Keratinocyte (primary cell): ENCODE measurements at regions not wholly inside any gene's neighbourhood (a gene's known extent, or its start where the extent isn't known, plus 50 kb on each side); places are given as distances from the start of the nearest gene placed in this dataset.

Experiments
- DNase-seq: peaks from one replicate; pipeline ENCODE4 v3.0.0-alpha.2; 2011; ENCODE audit warnings: low read depth, missing footprints, low spot score
- FAIRE-seq: peaks from 2 replicates; lab custom pipeline; 2011; peaks lifted over from hg19 to GRCh38; lab: Jason Lieb, UNC
- H2AFZ ChIP-seq: 2 replicates; pipeline ENCODE4 v1.6.0; 2012; ENCODE audit warnings: low read length, control low read depth, inconsistent platforms; ENCODE audit not compliant: control insufficient read depth
- H3K27ac ChIP-seq: 2 replicates; pipeline ENCODE4 v1.5.1; 2011; ENCODE audit warnings: low read length; ENCODE audit not compliant: control insufficient read depth, insufficient read depth
- H3K27me3 ChIP-seq: 3 replicates; pipeline ENCODE4 v1.6.0; 2011; ENCODE audit warnings: low read length; ENCODE audit not compliant: control insufficient read depth, insufficient read depth; ENCODE audit errors: extremely low read depth
- H3K36me3 ChIP-seq, 2 experiments: 2 replicates in 1 of 2; 3 replicates in 1 of 2; pipeline ENCODE4 v1.5.1; 2011; ENCODE audit warnings: low read length in 2 of 2, mild to moderate bottlenecking in 1 of 2; ENCODE audit not compliant: control insufficient read depth in 2 of 2, insufficient read depth in 2 of 2; ENCODE audit errors: extremely low read depth in 1 of 2
- H3K4me1 ChIP-seq: 3 replicates; pipeline ENCODE4 v1.5.1; 2011; ENCODE audit warnings: low read length; ENCODE audit not compliant: control insufficient read depth, insufficient read depth; ENCODE audit errors: extremely low read depth
- H3K4me2 ChIP-seq: 3 replicates; pipeline ENCODE4 v1.6.0; 2011; ENCODE audit warnings: low read depth, low read length; ENCODE audit not compliant: control insufficient read depth, insufficient read depth; ENCODE audit errors: extremely low read depth
- H3K4me3 ChIP-seq, 3 experiments: fragments of 200-600 bp in 1 of 3; sonication (generic) in 1 of 3; 2 replicates in 2 of 3; 3 replicates in 1 of 3; pipeline ENCODE4 v1.5.1; 2011 to 2016; ENCODE audit warnings: low read length in 3 of 3, mild to moderate bottlenecking in 3 of 3, control low read depth in 2 of 3, inconsistent platforms in 1 of 3, low read depth in 1 of 3, mixed read lengths in 1 of 3, mixed run types in 1 of 3, moderate library complexity in 1 of 3; ENCODE audit not compliant: control insufficient read depth in 2 of 3, insufficient read depth in 2 of 3; ENCODE audit errors: extremely low read depth in 1 of 3
- H3K79me2 ChIP-seq: 2 replicates; pipeline ENCODE4 v1.6.0; 2012; ENCODE audit warnings: low read length; ENCODE audit not compliant: control insufficient read depth, insufficient read depth
- H3K9ac ChIP-seq: 3 replicates; pipeline ENCODE4 v1.6.0; 2011; ENCODE audit warnings: low read length; ENCODE audit not compliant: control insufficient read depth, insufficient read depth; ENCODE audit errors: extremely low read depth
- H3K9me1 ChIP-seq: 3 replicates; pipeline ENCODE4 v1.6.0; 2011; ENCODE audit warnings: low read length; ENCODE audit not compliant: control insufficient read depth, insufficient read depth; ENCODE audit errors: extremely low read depth
- H3K9me3 ChIP-seq: 2 replicates; pipeline ENCODE4 v1.5.1; 2012; ENCODE audit warnings: low read depth, low read length; ENCODE audit not compliant: control insufficient read depth
- H4K20me1 ChIP-seq: 3 replicates; pipeline ENCODE4 v1.6.0; 2011; ENCODE audit warnings: low read length; ENCODE audit not compliant: control insufficient read depth, insufficient read depth; ENCODE audit errors: extremely low read depth
- EZH2 ChIP-seq: IDR thresholded peaks from one replicate; pipeline ENCODE4 v1.6.1; 2012; ENCODE audit warnings: inconsistent platforms, mild to moderate bottlenecking, low read length, moderate library complexity
- dilution Hi-C: fragments of 300-500 bp; cut with MboI; formaldehyde crosslinking; loops from one replicate; pipeline ENCODE4 v1.7.0; 2020; ENCODE audit warnings: low sequenced_read_pairs; ENCODE audit not compliant: extremely low pct_ligation_motif_present
- TF ChIP-seq, protein P1 (sequence below), 3 experiments: IDR thresholded peaks in 1 of 3; conservative IDR thresholded peaks in 1 of 3; optimal IDR thresholded peaks in 1 of 3; 2 replicates in 2 of 3; 3 replicates in 1 of 3; pipeline versions ENCODE3 to v1.5.1; 2011; ENCODE audit warnings: low read length in 3 of 3, mild to moderate bottlenecking in 3 of 3, moderate library complexity in 2 of 3, control low read depth in 1 of 3, inconsistent platforms in 1 of 3; ENCODE audit not compliant: insufficient read depth in 2 of 3; ENCODE audit errors: extremely low read depth in 1 of 3

DNA sequence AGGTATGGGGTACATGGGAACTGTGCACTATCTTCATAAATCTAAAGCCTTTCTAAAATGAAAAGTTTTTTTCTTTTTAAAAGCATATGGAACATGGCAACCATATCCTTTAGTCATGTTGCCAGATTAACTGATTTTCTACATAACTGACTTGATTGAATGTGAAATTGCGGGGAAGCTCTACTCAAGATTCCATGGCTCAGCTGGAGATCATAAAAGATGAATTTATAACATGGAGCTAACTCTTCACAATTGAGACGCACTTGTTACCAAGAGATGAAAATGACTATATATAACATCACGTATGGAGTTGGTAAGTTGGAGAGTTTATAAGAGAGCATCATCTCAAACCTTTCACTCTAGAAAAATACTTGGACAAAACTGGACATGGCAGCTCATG lies 190.2 kb upstream of the MYO3A start:
- H3K4me3 ChIP-seq, result no peak overlapping the region
- no peaks in the 10 kb centered on the region for H3K4me1 ChIP-seq
- no peak overlapping the region for H3K9ac ChIP-seq
- no peaks in the 10 kb centered on the region for H3K36me3 ChIP-seq
- H3K27ac ChIP-seq, result no peak overlapping the region
- no peaks in the 10 kb centered on the region for H3K79me2 ChIP-seq
- H3K4me2 ChIP-seq, result no peak overlapping the region
- FAIRE-seq (no peak), DNase-seq (no peak)
- TF ChIP-seq, protein P1, sequence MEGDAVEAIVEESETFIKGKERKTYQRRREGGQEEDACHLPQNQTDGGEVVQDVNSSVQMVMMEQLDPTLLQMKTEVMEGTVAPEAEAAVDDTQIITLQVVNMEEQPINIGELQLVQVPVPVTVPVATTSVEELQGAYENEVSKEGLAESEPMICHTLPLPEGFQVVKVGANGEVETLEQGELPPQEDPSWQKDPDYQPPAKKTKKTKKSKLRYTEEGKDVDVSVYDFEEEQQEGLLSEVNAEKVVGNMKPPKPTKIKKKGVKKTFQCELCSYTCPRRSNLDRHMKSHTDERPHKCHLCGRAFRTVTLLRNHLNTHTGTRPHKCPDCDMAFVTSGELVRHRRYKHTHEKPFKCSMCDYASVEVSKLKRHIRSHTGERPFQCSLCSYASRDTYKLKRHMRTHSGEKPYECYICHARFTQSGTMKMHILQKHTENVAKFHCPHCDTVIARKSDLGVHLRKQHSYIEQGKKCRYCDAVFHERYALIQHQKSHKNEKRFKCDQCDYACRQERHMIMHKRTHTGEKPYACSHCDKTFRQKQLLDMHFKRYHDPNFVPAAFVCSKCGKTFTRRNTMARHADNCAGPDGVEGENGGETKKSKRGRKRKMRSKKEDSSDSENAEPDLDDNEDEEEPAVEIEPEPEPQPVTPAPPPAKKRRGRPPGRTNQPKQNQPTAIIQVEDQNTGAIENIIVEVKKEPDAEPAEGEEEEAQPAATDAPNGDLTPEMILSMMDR (optimal IDR thresholded peaks at IDR 0.05 in 1 of 3, IDR thresholded peaks at IDR 0.05 in 1 of 3, conservative IDR thresholded peaks at IDR 0.05 in 1 of 3; ENCODE audit: extremely low read depth in 1 of 3, insufficient read depth in 2 of 3, low read length in 3 of 3), result no peak
- TF ChIP-seq EZH2, result no peak
- no peak overlapping the region for H2AFZ ChIP-seq
- no peaks in the 10 kb centered on the region for H3K27me3 ChIP-seq
- no peaks in the 10 kb centered on the region for H3K9me3 ChIP-seq
- dilution Hi-C loops, result no loop called here
- no peaks in the 10 kb centered on the region for H3K9me1 ChIP-seq
- H4K20me1 ChIP-seq, result no peaks in the 10 kb centered on the region

DNA sequence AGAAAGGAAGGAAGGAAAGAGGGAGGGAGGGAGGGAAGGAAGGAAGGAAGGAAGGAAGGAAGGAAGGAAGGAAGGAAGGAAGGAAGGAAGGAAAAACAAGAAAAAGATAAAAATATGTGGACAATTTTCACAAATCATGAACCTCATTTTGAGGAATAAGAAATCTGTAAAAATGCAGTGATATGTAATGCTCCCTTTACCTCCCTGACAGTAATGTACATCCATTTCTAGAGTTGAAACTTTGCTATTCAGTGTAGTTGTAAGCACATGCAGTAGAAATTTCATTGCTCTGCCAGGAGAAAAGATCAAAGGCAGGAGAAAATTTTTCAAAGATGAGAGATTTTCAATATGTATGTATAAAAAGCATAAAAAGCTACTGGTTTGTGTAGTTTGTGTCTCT lies 189.5 kb upstream of the MYO3A start:
- no peaks in the 10 kb centered on the region for H3K79me2 ChIP-seq
- H3K9ac ChIP-seq, result no peak overlapping the region
- TF ChIP-seq, protein P1 (optimal IDR thresholded peaks at IDR 0.05 in 1 of 3, IDR thresholded peaks at IDR 0.05 in 1 of 3, conservative IDR thresholded peaks at IDR 0.05 in 1 of 3; ENCODE audit: extremely low read depth in 1 of 3, insufficient read depth in 2 of 3, low read length in 3 of 3), result no peak
- no peak for TF ChIP-seq EZH2
- H3K9me1 ChIP-seq, result no peaks in the 10 kb centered on the region
- no peaks in the 10 kb centered on the region for H3K36me3 ChIP-seq
- H2AFZ ChIP-seq, result no peak overlapping the region
- dilution Hi-C loops, result no loop called here
- no peaks in the 10 kb centered on the region for H3K27me3 ChIP-seq
- H3K4me1 ChIP-seq, result no peaks in the 10 kb centered on the region
- no peak overlapping the region for H3K4me3 ChIP-seq
- no peaks in the 10 kb centered on the region for H3K9me3 ChIP-seq
- FAIRE-seq (no peak), DNase-seq (no peak)
- H3K4me2 ChIP-seq, result no peak overlapping the region
- no peak overlapping the region for H3K27ac ChIP-seq
- H4K20me1 ChIP-seq, result no peaks in the 10 kb centered on the region
